IMR-90 (cell line): ENCODE measurements at regions not wholly inside any gene's neighbourhood (a gene's known extent, or its start where the extent isn't known, plus 50 kb on each side); places are given as distances from the start of the nearest gene placed in this dataset.

Experiments
- ATAC-seq: fragments of 200-7000 bp; cut with Tn5 transposase; 2 replicates; pipeline ENCODE4 v1.9.1; 2020; ENCODE audit warnings: low read depth, mild to moderate bottlenecking, moderate library complexity
- BruUV-seq: library from RNA; stranded (reverse); fragments of 400-500 nt; replicated peaks from 2 replicates; lab custom pipeline; 2021; lab: Mats Ljungman, UMichigan
- CTCF ChIA-PET: fragments of 300-600 bp; formaldehyde crosslinking; extraction: SDS; loops from one replicate; lab custom pipeline; 2021; ENCODE audit warnings: antibody characterized with exemption; lab: Yijun Ruan, JAX
- POLR2A ChIA-PET: fragments of 300-600 bp; sonication (Branson Sonifier 250); formaldehyde crosslinking; loops from one replicate; lab custom pipeline; 2022; ENCODE audit warnings: antibody characterized with exemption; ENCODE audit not compliant: unreplicated experiment; lab: Charles Lee
- DNase-seq: peaks from one replicate; pipeline ENCODE4 v3.0.0; 2013
- H2AFZ ChIP-seq: replicated peaks from 2 replicates; pipeline ENCODE3; 2013; ENCODE audit warnings: low read length, mild to moderate bottlenecking; ENCODE audit not compliant: poor library complexity
- H2AK5ac ChIP-seq: 2 replicates; pipeline ENCODE4 v1.6.1; 2013; ENCODE audit warnings: low read depth, low read length, inconsistent platforms
- H2AK9ac ChIP-seq: replicated peaks from 2 replicates; pipeline ENCODE3; 2013; ENCODE audit warnings: mild to moderate bottlenecking, low read depth, low read length, moderate library complexity; ENCODE audit not compliant: poor library complexity
- H2BK120ac ChIP-seq: 2 replicates; pipeline ENCODE4 v1.6.1; 2013; ENCODE audit warnings: low read depth, low read length, inconsistent platforms
- H2BK15ac ChIP-seq: 3 replicates; pipeline ENCODE4 v1.6.1; 2013; ENCODE audit warnings: low read depth, low read length, inconsistent platforms
- H2BK20ac ChIP-seq: 2 replicates; pipeline ENCODE4 v1.6.1; 2013; ENCODE audit warnings: low read depth, mild to moderate bottlenecking, inconsistent platforms, low read length, moderate library complexity
- H2BK5ac ChIP-seq: 2 replicates; pipeline ENCODE4 v1.6.1; 2013; ENCODE audit warnings: mild to moderate bottlenecking, low read depth, low read length, inconsistent platforms; ENCODE audit not compliant: poor library complexity, severe bottlenecking
- H3K14ac ChIP-seq: replicated peaks from 2 replicates; pipeline ENCODE4 v1.6.1; 2013; ENCODE audit warnings: low read depth, low read length, inconsistent platforms
- H3K18ac ChIP-seq: 2 replicates; pipeline ENCODE4 v1.6.1; 2013; ENCODE audit warnings: low read depth, low read length, control low read depth
- H3K23ac ChIP-seq: 2 replicates; pipeline ENCODE4 v1.6.1; 2013; ENCODE audit warnings: low read depth, low read length, inconsistent platforms
- H3K27ac ChIP-seq: 2 replicates; pipeline ENCODE4 v1.5.1; 2013; ENCODE audit warnings: mild to moderate bottlenecking, control low read depth, low read length; ENCODE audit not compliant: insufficient read depth
- H3K27me3 ChIP-seq: 2 replicates; pipeline ENCODE4 v1.6.1; 2013; ENCODE audit warnings: low read length; ENCODE audit not compliant: control insufficient read depth, insufficient read depth
- H3K36me3 ChIP-seq: 2 replicates; pipeline ENCODE4 v1.6.1; 2013; ENCODE audit warnings: low read length, mixed read lengths; ENCODE audit not compliant: control insufficient read depth, insufficient read depth
- H3K4ac ChIP-seq: 2 replicates; pipeline ENCODE4 v1.6.1; 2013; ENCODE audit warnings: low read depth, low read length, inconsistent platforms
- H3K4me1 ChIP-seq: 2 replicates; pipeline ENCODE4 v1.6.1; 2013; ENCODE audit warnings: low read length, mixed read lengths; ENCODE audit not compliant: control insufficient read depth, insufficient read depth
- H3K4me2 ChIP-seq: 2 replicates; pipeline ENCODE4 v1.6.1; 2013; ENCODE audit warnings: low read depth, mild to moderate bottlenecking, control low read depth, low read length, moderate library complexity
- H3K4me3 ChIP-seq: 2 replicates; pipeline ENCODE4 v1.5.1; 2013; ENCODE audit warnings: low read depth, mild to moderate bottlenecking, control low read depth, low read length, moderate library complexity; ENCODE audit not compliant: insufficient read depth
- H3K56ac ChIP-seq: 2 replicates; pipeline ENCODE4 v1.6.1; 2013; ENCODE audit warnings: low read length, inconsistent platforms; ENCODE audit not compliant: insufficient read depth; ENCODE audit errors: extremely low read depth
- H3K79me1 ChIP-seq, 2 experiments: 2 replicates each; pipeline ENCODE4 v1.6.1; 2013; ENCODE audit warnings: low read length in 2 of 2, inconsistent platforms in 1 of 2, low read depth in 1 of 2
- H3K9ac ChIP-seq: 2 replicates; pipeline ENCODE4 v1.6.1; 2013; ENCODE audit warnings: low read depth, low read length, control low read depth
- H3K9me1 ChIP-seq: 2 replicates; pipeline ENCODE4 v1.6.1; 2013; ENCODE audit warnings: low read length, inconsistent platforms; ENCODE audit not compliant: insufficient read depth
- H3K9me3 ChIP-seq: 2 replicates; pipeline ENCODE4 v1.6.1; 2013; ENCODE audit warnings: low read length; ENCODE audit not compliant: control insufficient read depth, insufficient read depth
- H4K20me1 ChIP-seq: 2 replicates; pipeline ENCODE4 v1.6.1; 2013; ENCODE audit warnings: low read length, inconsistent platforms; ENCODE audit not compliant: insufficient read depth
- H4K5ac ChIP-seq: 2 replicates; pipeline ENCODE4 v1.6.1; 2013; ENCODE audit warnings: mild to moderate bottlenecking, low read depth, low read length, control low read depth
- H4K8ac ChIP-seq, 2 experiments: 2 replicates each; pipeline ENCODE4 v1.6.1; 2013; ENCODE audit warnings: low read depth in 2 of 2, low read length in 2 of 2, control low read depth in 1 of 2, inconsistent platforms in 1 of 2
- H4K91ac ChIP-seq: 2 replicates; pipeline ENCODE4 v1.6.1; 2013; ENCODE audit warnings: low read depth, low read length, inconsistent platforms; ENCODE audit not compliant: insufficient read depth
- BHLHE40 ChIP-seq: fragments of 150-350 bp; IDR thresholded peaks from 2 replicates; pipeline ENCODE4 v1.6.1; 2016; ENCODE audit warnings: mild to moderate bottlenecking, low read depth, low read length
- CEBPB ChIP-seq: IDR thresholded peaks from 2 replicates; pipeline ENCODE4 v1.6.1; 2012; ENCODE audit warnings: low read depth, low read length, improper control_type of control experiment
- CHD1 ChIP-seq: IDR thresholded peaks from 2 replicates; pipeline ENCODE4 v1.6.1; 2012; ENCODE audit warnings: low read depth, low read length, improper control_type of control experiment
- FOS ChIP-seq: fragments of 150-350 bp; IDR thresholded peaks from 2 replicates; pipeline ENCODE4 v1.6.1; 2016; ENCODE audit warnings: low read depth, low read length
- MAFK ChIP-seq: IDR thresholded peaks from 2 replicates; pipeline ENCODE4 v1.6.1; 2012; ENCODE audit warnings: low read depth, low read length, improper control_type of control experiment
- MAZ ChIP-seq: IDR thresholded peaks from 2 replicates; pipeline ENCODE4 v1.6.1; 2012; ENCODE audit warnings: low read depth, mild to moderate bottlenecking, low read length, improper control_type of control experiment, moderate library complexity, borderline replicate concordance
- NFE2L2 ChIP-seq: fragments of 150-350 bp; IDR thresholded peaks from 2 replicates; pipeline ENCODE4 v1.6.1; 2016; ENCODE audit warnings: low read depth, mild to moderate bottlenecking, low read length
- POLR2A ChIP-seq: IDR thresholded peaks from 2 replicates; pipeline ENCODE4 v1.6.1; 2012; ENCODE audit warnings: mild to moderate bottlenecking, low read depth, low read length
- RAD21 ChIP-seq: IDR thresholded peaks from 2 replicates; pipeline ENCODE4 v1.6.1; 2012; ENCODE audit warnings: low read length, improper control_type of control experiment
- RCOR1 ChIP-seq: IDR thresholded peaks from 2 replicates; pipeline ENCODE4 v1.6.1; 2012; ENCODE audit warnings: mild to moderate bottlenecking, low read length, improper control_type of control experiment; ENCODE audit not compliant: insufficient replicate concordance
- SMC3 ChIP-seq: fragments of 150-350 bp; IDR thresholded peaks from 2 replicates; pipeline ENCODE4 v1.6.1; 2016; ENCODE audit warnings: low read depth, mild to moderate bottlenecking, antibody characterized with exemption, low read length, moderate library complexity
- WGBS, 2 experiments: methylation state at CpG; one replicate each; pipeline versions ENCODE4 v1.1.5 to v1.1.7; 2013; ENCODE audit warnings: missing lambda C conversion rate in 2 of 2; ENCODE audit not compliant: insufficient read length in 1 of 2; ENCODE audit errors: extremely low coverage in 2 of 2; 5-methylcytosine and 5-hydroxymethylcytosine counted together
- dilution Hi-C: fragments of 300-500 bp; cut with HindIII; formaldehyde crosslinking; loops from one replicate; pipeline ENCODE4 v1.14.3; 2018; ENCODE audit warnings: low sequenced_read_pairs; ENCODE audit not compliant: unreplicated experiment
- in situ Hi-C: fragments of 300-500 bp; cut with MboI; formaldehyde crosslinking; loops from 3 replicates; pipeline ENCODE4 v1.14.3; 2019; ENCODE audit warnings: low sequenced_read_pairs, inconsistent platforms, mixed read lengths
- intact Hi-C: fragments of 100-400 bp; cut with micrococcal nuclease; formaldehyde crosslinking; loops from 2 replicates; pipeline ENCODE4 v1.10.0; 2022
- TF ChIP-seq, protein P1 (sequence below): conservative IDR thresholded peaks from 2 replicates; pipeline ENCODE4 v1.5.1; 2012; ENCODE audit warnings: mild to moderate bottlenecking, low read depth, low read length, improper control_type of control experiment

DNA sequence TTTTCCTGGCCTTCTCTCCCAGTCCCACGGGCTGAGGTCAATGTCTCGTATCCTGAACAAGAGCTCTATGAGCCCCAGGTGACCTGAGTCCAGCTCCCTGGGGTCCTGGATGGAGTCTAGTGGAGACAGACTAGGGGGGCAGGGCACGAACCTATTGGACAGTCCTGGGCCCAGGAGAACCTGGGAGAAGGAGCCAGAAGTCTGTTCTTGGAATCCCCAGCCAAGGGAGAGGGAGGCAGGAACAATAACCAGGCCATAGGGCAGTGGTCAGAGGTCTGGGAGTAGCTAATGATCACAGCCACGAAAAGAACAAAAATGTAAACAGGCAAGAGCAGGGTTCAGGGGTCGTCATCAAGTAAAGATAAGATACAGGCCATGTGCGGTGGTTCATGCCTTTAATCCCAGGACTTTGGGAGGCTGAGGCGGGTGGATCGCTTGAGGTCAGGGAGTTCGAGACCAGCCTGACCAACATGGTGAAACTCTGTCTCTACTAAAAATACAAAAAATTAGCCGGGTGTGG lies 60.8 kb downstream of the COPRS start:
- H4K91ac ChIP-seq, result no peak overlapping the region
- ATAC-seq, result no peak
- in situ Hi-C loops (no loop called here), dilution Hi-C loops (no loop called here), intact Hi-C loops (no loop called here)
- no peaks in the 10 kb centered on the region for H3K4me1 ChIP-seq
- no peak overlapping the region for H3K56ac ChIP-seq
- no peak overlapping the region for H2BK20ac ChIP-seq
- no peaks in the 10 kb centered on the region for H4K20me1 ChIP-seq
- no peak overlapping the region for H3K4me2 ChIP-seq
- H3K27me3 ChIP-seq, result no peaks in the 10 kb centered on the region
- ChIA-PET CTCF (no interaction called here), POLR2A (no interaction called here)
- no peak overlapping the region for H4K8ac ChIP-seq
- no peak overlapping the region for H4K5ac ChIP-seq
- H3K9me1 ChIP-seq, result no peaks in the 10 kb centered on the region; the same call in 1 of the 2 replicates
- no peak overlapping the region for H3K4me3 ChIP-seq
- no peak for DNase-seq
- H3K9me3 ChIP-seq, result no peaks in the 10 kb centered on the region
- no peak overlapping the region for H3K9ac ChIP-seq
- no peak overlapping the region for H3K4ac ChIP-seq
- H2BK15ac ChIP-seq, result no peak overlapping the region
- H3K14ac ChIP-seq, result no peak overlapping the region
- no peak overlapping the region for H3K27ac ChIP-seq
- TF ChIP-seq RAD21, result no peak
- no peak for TF ChIP-seq CHD1
- no peak for TF ChIP-seq SMC3
- TF ChIP-seq NFE2L2, result no peak
- TF ChIP-seq RCOR1, result no peak
- TF ChIP-seq MAZ, result no peak
- TF ChIP-seq POLR2A, result no peak
- TF ChIP-seq MAFK, result no peak
- no peak for TF ChIP-seq FOS
- TF ChIP-seq, protein P1, sequence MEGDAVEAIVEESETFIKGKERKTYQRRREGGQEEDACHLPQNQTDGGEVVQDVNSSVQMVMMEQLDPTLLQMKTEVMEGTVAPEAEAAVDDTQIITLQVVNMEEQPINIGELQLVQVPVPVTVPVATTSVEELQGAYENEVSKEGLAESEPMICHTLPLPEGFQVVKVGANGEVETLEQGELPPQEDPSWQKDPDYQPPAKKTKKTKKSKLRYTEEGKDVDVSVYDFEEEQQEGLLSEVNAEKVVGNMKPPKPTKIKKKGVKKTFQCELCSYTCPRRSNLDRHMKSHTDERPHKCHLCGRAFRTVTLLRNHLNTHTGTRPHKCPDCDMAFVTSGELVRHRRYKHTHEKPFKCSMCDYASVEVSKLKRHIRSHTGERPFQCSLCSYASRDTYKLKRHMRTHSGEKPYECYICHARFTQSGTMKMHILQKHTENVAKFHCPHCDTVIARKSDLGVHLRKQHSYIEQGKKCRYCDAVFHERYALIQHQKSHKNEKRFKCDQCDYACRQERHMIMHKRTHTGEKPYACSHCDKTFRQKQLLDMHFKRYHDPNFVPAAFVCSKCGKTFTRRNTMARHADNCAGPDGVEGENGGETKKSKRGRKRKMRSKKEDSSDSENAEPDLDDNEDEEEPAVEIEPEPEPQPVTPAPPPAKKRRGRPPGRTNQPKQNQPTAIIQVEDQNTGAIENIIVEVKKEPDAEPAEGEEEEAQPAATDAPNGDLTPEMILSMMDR, result no peak
- TF ChIP-seq CEBPB, result no peak
- TF ChIP-seq BHLHE40, result no peak
- H3K36me3 ChIP-seq, result no peaks in the 10 kb centered on the region
- H3K79me1 ChIP-seq, result no peaks in the 10 kb centered on the region
- H2AK9ac ChIP-seq, result no peak overlapping the region
- H3K18ac ChIP-seq, result no peak overlapping the region
- peak overlapping the region; percentile 35 for H2AFZ ChIP-seq
- no peak overlapping the region for H3K23ac ChIP-seq
- no TSS peak for BruUV-seq
- H2BK120ac ChIP-seq, result no peak overlapping the region
- H2BK5ac ChIP-seq, result no peak overlapping the region
- WGBS, 2 experiments, result no CpG with 5 or more reads among the region's 10 CpGs
- H2AK5ac ChIP-seq, result no peak overlapping the region
